ENCODE measurements at regions not wholly inside any gene's neighbourhood (a gene's known extent, or its start where the extent isn't known, plus 50 kb on each side); places are given as distances from the start of the nearest gene placed in this dataset.
A peak's percentile ranks its signal among the peaks of the same experiment; 100 is the strongest.

DNA sequence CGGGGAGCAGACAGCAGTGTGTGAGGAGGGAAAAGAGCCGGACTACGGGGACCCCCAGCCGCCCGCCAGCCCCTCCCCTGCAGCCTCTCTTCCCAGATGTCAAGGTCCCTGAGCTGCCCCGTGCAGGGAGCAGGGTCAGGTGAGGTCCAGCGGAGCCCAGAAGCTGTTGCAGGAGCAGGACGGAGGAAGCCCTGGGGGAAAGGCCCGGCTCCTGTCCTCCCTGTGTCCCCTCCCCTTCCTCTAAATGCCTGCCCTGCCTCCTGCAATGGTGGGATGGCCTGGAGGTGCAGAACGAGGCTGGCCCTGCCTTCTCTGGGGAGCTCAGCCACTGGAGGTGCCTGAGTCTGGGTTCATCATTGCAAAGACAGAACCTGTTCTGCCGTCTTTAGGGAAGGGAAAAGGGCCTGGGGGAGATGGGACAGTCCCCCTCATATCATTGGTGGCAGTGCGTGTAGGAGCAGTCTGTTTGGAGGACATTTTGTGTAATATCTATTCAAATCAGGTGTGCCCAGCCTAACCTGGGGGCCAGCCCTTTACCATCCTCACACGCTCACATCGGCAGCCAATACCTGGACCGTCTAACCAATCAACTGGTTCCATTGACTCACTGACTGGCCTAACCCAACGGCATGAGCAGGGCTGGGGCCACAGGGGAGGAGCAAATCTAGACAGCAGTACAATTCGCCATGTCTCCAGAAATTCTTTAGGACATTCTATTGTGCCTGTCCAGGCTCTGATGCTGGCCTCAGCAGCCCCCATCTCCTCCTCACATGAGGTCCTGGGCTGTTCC lies 364.1 kb upstream of the SFSWAP start:
- no peaks in the 10 kb centered on the region for H3K27me3 ChIP-seq (ENCODE audit: insufficient read depth, low read length, poor library complexity)
- no peak overlapping the region for H3K56ac ChIP-seq (ENCODE audit: low read length)
- H2BK5ac ChIP-seq (ENCODE audit: low read length) = no peak overlapping the region
- H3K4me1 ChIP-seq (ENCODE audit: control insufficient read depth, low read depth, low read length) = peaks cover 2% of the 10 kb centered on the region
- no peak overlapping the region for H3K9ac ChIP-seq (ENCODE audit: low read length)
- H3K23ac ChIP-seq (ENCODE audit: low read length) = no peak overlapping the region
- H3K18ac ChIP-seq (ENCODE audit: low read length) = no peak overlapping the region
- no peak overlapping the region for H3K4me3 ChIP-seq (ENCODE audit: low read length)
- no peak overlapping the region for H2BK120ac ChIP-seq (ENCODE audit: low read depth, low read length)
- H4K8ac ChIP-seq (ENCODE audit: low read depth, low read length) = no peak overlapping the region
- H4K5ac ChIP-seq (ENCODE audit: low read length) = no peak overlapping the region
- H3K79me2 ChIP-seq (ENCODE audit: control insufficient read depth, insufficient read depth, low read length) = no peaks in the 10 kb centered on the region
- no peak overlapping the region for H2AK5ac ChIP-seq (ENCODE audit: low read length)
- no peak overlapping the region for H2BK15ac ChIP-seq (replicated peaks; ENCODE audit: low read depth)
- no peaks in the 10 kb centered on the region for H3K36me3 ChIP-seq (ENCODE audit: control insufficient read depth, insufficient read depth, low read length)
- H3K4ac ChIP-seq (ENCODE audit: low read depth, low read length) = no peak overlapping the region
- WGBS (ENCODE audit: extremely low coverage, insufficient coverage, low lambda C conversion rate) = no CpG with 5 or more reads among the region's 17 CpGs
- H3K27ac ChIP-seq (ENCODE audit: low read depth, low read length) = no peak overlapping the region
- no peaks in the 10 kb centered on the region for H3K79me1 ChIP-seq (ENCODE audit: low read length)
- H3K4me2 ChIP-seq (ENCODE audit: low read length) = no peak overlapping the region
- DNase-seq = peak; percentile 25

DNA sequence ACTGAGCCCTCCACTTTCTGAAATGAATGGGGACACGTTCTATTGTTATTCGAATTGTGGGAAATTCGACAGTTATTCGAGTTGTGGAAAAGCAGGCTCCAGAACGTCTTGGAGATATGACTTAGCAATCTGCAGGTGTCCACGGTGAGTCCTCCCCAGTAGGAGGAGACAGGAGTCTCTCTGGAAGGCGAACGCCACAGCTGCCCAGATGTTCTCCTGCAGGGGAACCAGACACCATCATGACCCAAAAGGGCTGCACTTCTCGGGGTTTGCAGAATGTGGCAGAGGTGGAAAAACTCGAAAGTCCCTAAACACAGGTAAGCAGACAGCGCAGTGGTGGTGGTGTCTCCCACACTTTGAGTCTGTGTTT lies 363.6 kb upstream of the SFSWAP start:
- no peaks in the 10 kb centered on the region for H3K79me1 ChIP-seq (ENCODE audit: low read length)
- H3K36me3 ChIP-seq (ENCODE audit: control insufficient read depth, insufficient read depth, low read length) = no peaks in the 10 kb centered on the region
- H3K79me2 ChIP-seq (ENCODE audit: control insufficient read depth, insufficient read depth, low read length) = no peaks in the 10 kb centered on the region
- no peak overlapping the region for H3K56ac ChIP-seq (ENCODE audit: low read length)
- WGBS (ENCODE audit: extremely low coverage, insufficient coverage, low lambda C conversion rate) = no CpG with 5 or more reads among the region's 11 CpGs
- H2BK15ac ChIP-seq (replicated peaks; ENCODE audit: low read depth) = no peak overlapping the region
- no peak overlapping the region for H4K8ac ChIP-seq (ENCODE audit: low read depth, low read length)
- no peak overlapping the region for H3K23ac ChIP-seq (ENCODE audit: low read length)
- H2BK120ac ChIP-seq (ENCODE audit: low read depth, low read length) = no peak overlapping the region
- no peak overlapping the region for H2BK5ac ChIP-seq (ENCODE audit: low read length)
- no peak overlapping the region for H3K4me2 ChIP-seq (ENCODE audit: low read length)
- H3K9ac ChIP-seq (ENCODE audit: low read length) = no peak overlapping the region
- no peaks in the 10 kb centered on the region for H3K27me3 ChIP-seq (ENCODE audit: insufficient read depth, low read length, poor library complexity)
- no peak overlapping the region for H3K27ac ChIP-seq (ENCODE audit: low read depth, low read length)
- H2AK5ac ChIP-seq (ENCODE audit: low read length) = no peak overlapping the region
- H4K5ac ChIP-seq (ENCODE audit: low read length) = no peak overlapping the region
- no peak overlapping the region for H3K18ac ChIP-seq (ENCODE audit: low read length)
- DNase-seq = no peak
- peaks cover 2% of the 10 kb centered on the region for H3K4me1 ChIP-seq (ENCODE audit: control insufficient read depth, low read depth, low read length)
- no peak overlapping the region for H3K4ac ChIP-seq (ENCODE audit: low read depth, low read length)
- H3K4me3 ChIP-seq (ENCODE audit: low read length) = no peak overlapping the region

DNA sequence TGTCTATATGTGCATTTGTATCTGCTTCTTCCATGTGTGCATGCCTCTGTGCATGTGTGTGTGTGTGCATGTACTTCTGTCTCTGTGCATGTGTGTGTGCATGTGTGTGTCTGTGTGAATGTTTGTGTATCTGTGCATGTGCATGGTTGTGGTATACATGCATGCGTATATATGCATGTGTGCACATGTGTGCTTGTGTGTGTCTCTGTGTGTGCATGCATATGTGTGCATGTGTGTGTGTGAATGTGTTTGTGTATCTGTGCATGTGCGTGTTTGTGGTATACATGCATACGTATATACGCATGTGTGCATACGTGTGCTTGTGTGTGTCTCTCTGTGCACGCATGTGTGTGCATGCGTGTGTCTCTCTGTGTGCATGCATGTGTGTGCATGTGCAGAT lies 363.2 kb upstream of the SFSWAP start:
- H4K5ac ChIP-seq (ENCODE audit: low read length) = no peak overlapping the region
- no CpG with 5 or more reads among the region's 7 CpGs for WGBS (ENCODE audit: extremely low coverage, insufficient coverage, low lambda C conversion rate)
- H3K27me3 ChIP-seq (ENCODE audit: insufficient read depth, low read length, poor library complexity) = no peaks in the 10 kb centered on the region
- H3K23ac ChIP-seq (ENCODE audit: low read length) = no peak overlapping the region
- H4K8ac ChIP-seq (ENCODE audit: low read depth, low read length) = no peak overlapping the region
- H3K4me1 ChIP-seq (ENCODE audit: control insufficient read depth, low read depth, low read length) = peaks cover 2% of the 10 kb centered on the region
- no peak overlapping the region for H3K4me3 ChIP-seq (ENCODE audit: low read length)
- no peaks in the 10 kb centered on the region for H3K79me1 ChIP-seq (ENCODE audit: low read length)
- no peaks in the 10 kb centered on the region for H3K79me2 ChIP-seq (ENCODE audit: control insufficient read depth, insufficient read depth, low read length)
- H2BK120ac ChIP-seq (ENCODE audit: low read depth, low read length) = no peak overlapping the region
- no peak overlapping the region for H3K27ac ChIP-seq (ENCODE audit: low read depth, low read length)
- no peak for DNase-seq
- H3K9ac ChIP-seq (ENCODE audit: low read length) = no peak overlapping the region
- no peak overlapping the region for H3K4me2 ChIP-seq (ENCODE audit: low read length)
- no peak overlapping the region for H2BK15ac ChIP-seq (replicated peaks; ENCODE audit: low read depth)
- no peak overlapping the region for H3K18ac ChIP-seq (ENCODE audit: low read length)
- no peak overlapping the region for H3K4ac ChIP-seq (ENCODE audit: low read depth, low read length)
- H3K56ac ChIP-seq (ENCODE audit: low read length) = no peak overlapping the region
- H2BK5ac ChIP-seq (ENCODE audit: low read length) = no peak overlapping the region
- no peak overlapping the region for H2AK5ac ChIP-seq (ENCODE audit: low read length)
- no peaks in the 10 kb centered on the region for H3K36me3 ChIP-seq (ENCODE audit: control insufficient read depth, insufficient read depth, low read length)

GRCh38 chr12:131348231-131348630 lies 362.7 kb upstream of the SFSWAP start:
- Histone ChIP-seq H4K5ac (ENCODE audit: low read length) (no peak overlapping the region), H3K4me3 (ENCODE audit: low read length) (no peak overlapping the region), H2BK120ac (ENCODE audit: low read depth, low read length) (no peak overlapping the region), H3K56ac (ENCODE audit: low read length) (no peak overlapping the region), H3K4me2 (ENCODE audit: low read length) (no peak overlapping the region), H4K8ac (ENCODE audit: low read depth, low read length) (no peak overlapping the region), H3K4me1 (ENCODE audit: control insufficient read depth, low read depth, low read length) (peaks cover 2% of the 10 kb centered on the region), H2BK5ac (ENCODE audit: low read length) (no peak overlapping the region), H3K79me2 (ENCODE audit: control insufficient read depth, insufficient read depth, low read length) (no peaks in the 10 kb centered on the region), H3K79me1 (ENCODE audit: low read length) (no peaks in the 10 kb centered on the region), H3K9ac (ENCODE audit: low read length) (no peak overlapping the region), H3K27me3 (ENCODE audit: insufficient read depth, low read length, poor library complexity) (no peaks in the 10 kb centered on the region), H3K4ac (ENCODE audit: low read depth, low read length) (no peak overlapping the region), H2BK15ac (replicated peaks; ENCODE audit: low read depth) (no peak overlapping the region), H3K18ac (ENCODE audit: low read length) (no peak overlapping the region), H3K23ac (ENCODE audit: low read length) (no peak overlapping the region), H3K36me3 (ENCODE audit: control insufficient read depth, insufficient read depth, low read length) (no peaks in the 10 kb centered on the region), H3K27ac (ENCODE audit: low read depth, low read length) (no peak overlapping the region), H2AK5ac (ENCODE audit: low read length) (no peak overlapping the region)
- DNase-seq = no peak
- no CpG with 5 or more reads among the region's 13 CpGs for WGBS (ENCODE audit: extremely low coverage, insufficient coverage, low lambda C conversion rate)

DNA sequence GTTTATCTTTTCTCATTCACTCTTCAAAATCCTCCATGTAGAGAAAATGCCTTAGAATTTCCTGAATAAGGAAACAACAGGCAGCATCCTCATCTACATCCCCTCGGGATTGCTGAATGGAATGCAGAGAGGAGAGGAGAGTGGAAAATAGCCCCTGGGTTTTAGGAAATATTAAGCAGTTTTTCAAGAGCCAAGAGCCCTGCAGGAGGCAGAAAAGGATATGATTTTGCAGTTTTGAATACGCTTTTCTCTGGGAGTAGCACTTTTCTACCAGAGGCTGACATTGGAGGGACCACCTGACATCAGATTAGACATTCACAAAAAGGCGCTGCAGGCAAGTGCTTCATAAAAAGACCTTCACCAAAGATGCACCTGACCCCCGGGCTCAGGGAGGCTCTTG lies 362.2 kb upstream of the SFSWAP start:
- H3K23ac ChIP-seq (ENCODE audit: low read length) = no peak overlapping the region
- H3K27me3 ChIP-seq (ENCODE audit: insufficient read depth, low read length, poor library complexity) = no peaks in the 10 kb centered on the region
- H3K79me2 ChIP-seq (ENCODE audit: control insufficient read depth, insufficient read depth, low read length) = no peaks in the 10 kb centered on the region
- H3K18ac ChIP-seq (ENCODE audit: low read length) = no peak overlapping the region
- H3K79me1 ChIP-seq (ENCODE audit: low read length) = no peaks in the 10 kb centered on the region
- no peak overlapping the region for H2BK120ac ChIP-seq (ENCODE audit: low read depth, low read length)
- DNase-seq = peak; percentile 43
- no peak overlapping the region for H4K5ac ChIP-seq (ENCODE audit: low read length)
- H3K4me3 ChIP-seq (ENCODE audit: low read length) = no peak overlapping the region
- no peak overlapping the region for H4K8ac ChIP-seq (ENCODE audit: low read depth, low read length)
- H3K36me3 ChIP-seq (ENCODE audit: control insufficient read depth, insufficient read depth, low read length) = no peaks in the 10 kb centered on the region
- peaks cover 2% of the 10 kb centered on the region for H3K4me1 ChIP-seq (ENCODE audit: control insufficient read depth, low read depth, low read length)
- H3K27ac ChIP-seq (ENCODE audit: low read depth, low read length) = no peak overlapping the region
- H3K9ac ChIP-seq (ENCODE audit: low read length) = no peak overlapping the region
- H2AK5ac ChIP-seq (ENCODE audit: low read length) = no peak overlapping the region
- H2BK15ac ChIP-seq (replicated peaks; ENCODE audit: low read depth) = no peak overlapping the region
- no peak overlapping the region for H3K4ac ChIP-seq (ENCODE audit: low read depth, low read length)
- WGBS (ENCODE audit: extremely low coverage, insufficient coverage, low lambda C conversion rate) = no CpG with 5 or more reads among the region's 4 CpGs
- H2BK5ac ChIP-seq (ENCODE audit: low read length) = no peak overlapping the region
- no peak overlapping the region for H3K4me2 ChIP-seq (ENCODE audit: low read length)
- H3K56ac ChIP-seq (ENCODE audit: low read length) = no peak overlapping the region

Measured in mesendoderm (in vitro differentiated cells).